ENCODE measurements at regions not wholly inside any gene's neighbourhood (a gene's known extent, or its start where the extent isn't known, plus 50 kb on each side); places are given as distances from the start of the nearest gene placed in this dataset.

- no peak for TF ChIP-seq CTCF (IDR thresholded peaks at IDR 0.05; ENCODE audit: unreplicated experiment)
- no peaks in the 10 kb centered on the region for H3K9me3 Mint-ChIP-seq (ENCODE audit: unreplicated experiment)
- H3K27me3 Mint-ChIP-seq (ENCODE audit: unreplicated experiment): peaks cover 6% of the 10 kb centered on the region
- peaks cover 8% of the 10 kb centered on the region for H3K4me1 Mint-ChIP-seq (ENCODE audit: unreplicated experiment)
- no peak overlapping the region for H3K27ac Mint-ChIP-seq (ENCODE audit: unreplicated experiment)
- DNase-seq (ENCODE audit: low spot score): no peak
- no peak overlapping the region for H3K4me3 Mint-ChIP-seq (ENCODE audit: unreplicated experiment)
- no peaks in the 10 kb centered on the region for H3K36me3 Mint-ChIP-seq (ENCODE audit: low read depth, unreplicated experiment)
Measured at GRCh38 chr10:3350205-3350604, 177.6 kb upstream of the PITRM1 start.

DNA sequence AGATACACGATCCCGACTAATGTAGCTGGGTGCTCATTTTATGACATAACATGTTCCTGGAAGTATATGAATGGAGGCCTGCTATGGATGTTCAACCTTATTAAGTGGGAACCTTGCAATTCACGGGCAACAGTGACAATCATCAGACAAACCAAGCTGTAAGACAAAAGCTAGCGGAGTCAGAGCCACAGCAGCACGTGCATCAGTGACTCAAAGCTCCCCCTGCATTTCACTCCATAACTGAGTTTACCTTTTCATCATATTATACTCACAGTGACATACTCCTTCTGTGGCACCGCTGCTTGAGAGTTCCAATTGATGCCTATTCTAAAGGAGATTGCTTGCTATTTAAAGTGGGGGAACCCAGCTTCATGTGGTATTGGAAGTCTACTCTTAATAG, 176.0 kb upstream of the PITRM1 start:
- no peak for DNase-seq (ENCODE audit: low spot score)
- no peak for TF ChIP-seq CTCF (IDR thresholded peaks at IDR 0.05; ENCODE audit: unreplicated experiment)
- Mint-ChIP-seq H3K36me3 (ENCODE audit: low read depth, unreplicated experiment) (no peaks in the 10 kb centered on the region), H3K27ac (ENCODE audit: unreplicated experiment) (no peak overlapping the region), H3K9me3 (ENCODE audit: unreplicated experiment) (no peaks in the 10 kb centered on the region), H3K4me3 (ENCODE audit: unreplicated experiment) (no peak overlapping the region), H3K4me1 (ENCODE audit: unreplicated experiment) (peaks cover 7% of the 10 kb centered on the region), H3K27me3 (ENCODE audit: unreplicated experiment) (peaks cover 6% of the 10 kb centered on the region)

GRCh38 chr10:3347413-3348182, 175.0 kb upstream of the PITRM1 start:
- TF ChIP-seq CTCF (IDR thresholded peaks at IDR 0.05; ENCODE audit: unreplicated experiment): no peak
- H3K9me3 Mint-ChIP-seq (ENCODE audit: unreplicated experiment): no peaks in the 10 kb centered on the region
- no peak overlapping the region for H3K27ac Mint-ChIP-seq (ENCODE audit: unreplicated experiment)
- H3K4me3 Mint-ChIP-seq (ENCODE audit: unreplicated experiment): no peak overlapping the region
- H3K36me3 Mint-ChIP-seq (ENCODE audit: low read depth, unreplicated experiment): no peaks in the 10 kb centered on the region
- H3K27me3 Mint-ChIP-seq (ENCODE audit: unreplicated experiment): peaks cover 6% of the 10 kb centered on the region
- peaks cover 9% of the 10 kb centered on the region for H3K4me1 Mint-ChIP-seq (ENCODE audit: unreplicated experiment)
- DNase-seq (ENCODE audit: low spot score): no peak

- H3K4me3 Mint-ChIP-seq (ENCODE audit: unreplicated experiment): no peak overlapping the region
- peaks cover 10% of the 10 kb centered on the region for H3K4me1 Mint-ChIP-seq (ENCODE audit: unreplicated experiment)
- H3K27ac Mint-ChIP-seq (ENCODE audit: unreplicated experiment): no peak overlapping the region
- no peaks in the 10 kb centered on the region for H3K36me3 Mint-ChIP-seq (ENCODE audit: low read depth, unreplicated experiment)
- no peak for DNase-seq (ENCODE audit: low spot score)
- peaks cover 6% of the 10 kb centered on the region for H3K27me3 Mint-ChIP-seq (ENCODE audit: unreplicated experiment)
- no peaks in the 10 kb centered on the region for H3K9me3 Mint-ChIP-seq (ENCODE audit: unreplicated experiment)
- no peak for TF ChIP-seq CTCF (IDR thresholded peaks at IDR 0.05; ENCODE audit: unreplicated experiment)
Measured at GRCh38 chr10:3346851-3347250, 174.3 kb upstream of the PITRM1 start.

DNA sequence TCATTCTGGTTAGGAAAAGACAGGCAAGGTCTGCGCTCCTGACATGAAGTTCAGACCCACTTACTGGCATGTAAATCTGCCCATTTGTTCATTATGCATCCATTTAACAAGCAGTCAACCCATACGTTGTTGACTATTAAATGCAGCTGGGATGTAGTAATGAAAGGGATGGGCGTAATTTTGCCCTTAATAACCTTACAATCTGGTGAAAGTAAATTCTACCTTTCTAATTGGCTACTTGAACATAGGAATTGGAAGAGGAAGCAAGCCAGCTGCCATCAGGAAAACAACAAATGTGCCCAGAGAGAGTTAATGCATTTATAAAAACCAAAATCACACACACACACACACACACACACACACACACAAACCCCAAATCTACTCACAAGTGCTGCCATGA, 170.2 kb upstream of the PITRM1 start:
- Mint-ChIP-seq H3K9me3 (ENCODE audit: unreplicated experiment) (no peaks in the 10 kb centered on the region), H3K4me1 (ENCODE audit: unreplicated experiment) (peaks cover 16% of the 10 kb centered on the region), H3K4me3 (ENCODE audit: unreplicated experiment) (no peak overlapping the region), H3K36me3 (ENCODE audit: low read depth, unreplicated experiment) (no peaks in the 10 kb centered on the region), H3K27ac (ENCODE audit: unreplicated experiment) (no peak overlapping the region), H3K27me3 (ENCODE audit: unreplicated experiment) (peaks cover 4% of the 10 kb centered on the region)
- no peak for TF ChIP-seq CTCF (IDR thresholded peaks at IDR 0.05; ENCODE audit: unreplicated experiment)
- no peak for DNase-seq (ENCODE audit: low spot score)

Measured in endothelial cell (in vitro differentiated cells).